SU-DHL-6 (cell line): ENCODE measurements at regions not wholly inside any gene's neighbourhood (a gene's known extent, or its start where the extent isn't known, plus 50 kb on each side); places are given as distances from the start of the nearest gene placed in this dataset.

Experiments used
- H2AFZ ChIP-seq: fragments of 200-600 bp; sonication (generic); 2 replicates; pipeline ENCODE4 v1.6.1; 2014; ENCODE audit warnings: low read depth, mild to moderate bottlenecking, moderate library complexity, mixed read lengths, antibody characterized with exemption, low read length; ENCODE audit not compliant: severe bottlenecking
- H3F3A ChIP-seq: fragments of 200-600 bp; shearing (Covaris generic); 2 replicates; pipeline ENCODE4 v1.6.0; 2016; ENCODE audit warnings: antibody characterized with exemption, mild to moderate bottlenecking; ENCODE audit not compliant: insufficient read depth
- H3K27ac ChIP-seq: fragments of 200-600 bp; sonication (generic); 2 replicates; pipeline ENCODE4 v1.5.1; 2016; ENCODE audit warnings: low read depth, mild to moderate bottlenecking, low read length, moderate library complexity, mixed read lengths
- H3K27me3 ChIP-seq: fragments of 200-600 bp; sonication (generic), shearing (Covaris generic); 2 replicates; pipeline ENCODE4 v1.6.0; 2014; ENCODE audit warnings: mild to moderate bottlenecking, low read length
- H3K36me3 ChIP-seq: fragments of 200-600 bp; sonication (generic); 2 replicates; pipeline ENCODE4 v1.6.1; 2014; ENCODE audit warnings: mild to moderate bottlenecking, low read length, mixed read lengths
- H3K4me2 ChIP-seq: fragments of 300-600, 200-600 bp; shearing (Covaris generic), sonication (generic); 2 replicates; pipeline ENCODE4 v1.6.0; 2014; ENCODE audit warnings: low read length, low read depth, mild to moderate bottlenecking; ENCODE audit not compliant: poor library complexity, severe bottlenecking
- H3K4me3 ChIP-seq: fragments of 200-600 bp; sonication (generic); 2 replicates; pipeline ENCODE4 v1.5.1; 2014; ENCODE audit warnings: antibody characterized with exemption, low read length, mild to moderate bottlenecking, mixed read lengths; ENCODE audit not compliant: insufficient read depth, poor library complexity, severe bottlenecking
- H3K79me2 ChIP-seq: fragments of 200-600 bp; sonication (generic); 2 replicates; pipeline ENCODE4 v1.6.1; 2014; ENCODE audit warnings: mild to moderate bottlenecking, low read length, moderate library complexity; ENCODE audit not compliant: insufficient read depth
- H3K9ac ChIP-seq: fragments of 200-600 bp; sonication (generic); 2 replicates; pipeline ENCODE4 v1.7.0; 2014; ENCODE audit warnings: mild to moderate bottlenecking, low read length
- H3K9me2 ChIP-seq: fragments of 200-600 bp; sonication (generic); replicated peaks from 2 replicates; pipeline ENCODE4 v1.6.1; 2014; ENCODE audit warnings: low read length; ENCODE audit not compliant: insufficient read depth
- H3K9me3 ChIP-seq: fragments of 200-600 bp; sonication (generic); 2 replicates; pipeline ENCODE4 v1.6.1; 2014; ENCODE audit warnings: low read length, mixed read lengths; ENCODE audit not compliant: insufficient read depth
- H4K20me1 ChIP-seq: fragments of 200-600 bp; sonication (generic); 2 replicates; pipeline ENCODE4 v1.6.1; 2014; ENCODE audit warnings: low read depth, mild to moderate bottlenecking, antibody characterized with exemption, low read length, moderate library complexity, mixed read lengths
- CTCF ChIP-seq: fragments of 200-600 bp; sonication (generic); IDR thresholded peaks from one replicate; pipeline ENCODE4 v1.5.1; 2017; ENCODE audit warnings: antibody characterized with exemption, mild to moderate bottlenecking, low read length, moderate library complexity; ENCODE audit not compliant: insufficient read depth, poor library complexity, severe bottlenecking
- EZH2phosphoT487 ChIP-seq: fragments of 200-600 bp; sonication (generic), shearing (Covaris generic); conservative IDR thresholded peaks from 2 replicates; pipeline ENCODE4 v1.6.1; 2018; ENCODE audit warnings: mild to moderate bottlenecking, antibody characterized with exemption, low read length, moderate library complexity, mixed read lengths

- H3K27me3 ChIP-seq = no peaks in the 10 kb centered on the region
- no peak overlapping the region for H3K9ac ChIP-seq
- no peak overlapping the region for H3K27ac ChIP-seq
- no peaks in the 10 kb centered on the region for H3K36me3 ChIP-seq
- TF ChIP-seq CTCF (no peak), EZH2phosphoT487 (no peak)
- H3K4me2 ChIP-seq = no peak overlapping the region
- H3K9me2 ChIP-seq = no peaks in the 10 kb centered on the region
- H3F3A ChIP-seq = no peaks in the 10 kb centered on the region
- no peak overlapping the region for H2AFZ ChIP-seq
- H3K9me3 ChIP-seq = no peaks in the 10 kb centered on the region; the same call in 1 of the 2 replicates
- no peak overlapping the region for H3K4me3 ChIP-seq
- H4K20me1 ChIP-seq = no peaks in the 10 kb centered on the region
- H3K79me2 ChIP-seq = no peaks in the 10 kb centered on the region
These were observed 618.2 kb downstream of the TYW1 start for GRCh38 chr7:67614843-67615242.

GRCh38 chr7:67616517-67616916 is 619.9 kb downstream of the TYW1 start:
- H3K9ac ChIP-seq = no peak overlapping the region
- no peaks in the 10 kb centered on the region; the same call in 1 of the 2 replicates for H3K9me3 ChIP-seq

GRCh38 chr7:67618556-67619162 is 622.0 kb downstream of the TYW1 start:
- Histone ChIP-seq H3K4me3 (no peak overlapping the region), H3K4me2 (no peak overlapping the region), H3K36me3 (no peaks in the 10 kb centered on the region)

More at GRCh38 chr7:67616517-67616916, 619.9 kb downstream of the TYW1 start:
- no peak overlapping the region for H3K4me3 ChIP-seq
- no peaks in the 10 kb centered on the region for H4K20me1 ChIP-seq
- H2AFZ ChIP-seq = no peak overlapping the region
- TF ChIP-seq CTCF = no peak
- TF ChIP-seq EZH2phosphoT487 = no peak
- H3K79me2 ChIP-seq = no peaks in the 10 kb centered on the region
- H3K36me3 ChIP-seq = no peaks in the 10 kb centered on the region
- no peaks in the 10 kb centered on the region for H3K27me3 ChIP-seq
- no peaks in the 10 kb centered on the region for H3K9me2 ChIP-seq
- H3K27ac ChIP-seq = no peak overlapping the region
- no peak overlapping the region for H3K4me2 ChIP-seq
- no peaks in the 10 kb centered on the region for H3F3A ChIP-seq

More at GRCh38 chr7:67618556-67619162, 622.0 kb downstream of the TYW1 start:
- no peak overlapping the region for H3K27ac ChIP-seq
- H3K27me3 ChIP-seq = no peaks in the 10 kb centered on the region
- no peaks in the 10 kb centered on the region for H3K9me2 ChIP-seq
- no peaks in the 10 kb centered on the region for H4K20me1 ChIP-seq
- no peak overlapping the region for H3K9ac ChIP-seq
- TF ChIP-seq CTCF = no peak
- TF ChIP-seq EZH2phosphoT487 = no peak
- H2AFZ ChIP-seq = no peak overlapping the region
- no peaks in the 10 kb centered on the region for H3F3A ChIP-seq
- no peaks in the 10 kb centered on the region for H3K79me2 ChIP-seq
- no peaks in the 10 kb centered on the region for H3K9me3 ChIP-seq
